ENCODE measurements at regions not wholly inside any gene's neighbourhood (a gene's known extent, or its start where the extent isn't known, plus 50 kb on each side); places are given as distances from the start of the nearest gene placed in this dataset.

GRCh38 chr11:92482492-92483060, 258.0 kb downstream of the FAT3 start:
- no peak overlapping the region for H3K27ac ChIP-seq (ENCODE audit: low read depth, low read length)
- H3K27me3 ChIP-seq (ENCODE audit: control insufficient read depth in 1 of 2, insufficient read depth in 2 of 2, low read length in 2 of 2) = no peaks in the 10 kb centered on the region
- no peaks in the 10 kb centered on the region for H3K9me3 ChIP-seq (ENCODE audit: control insufficient read depth in 1 of 2, low read length in 2 of 2)
- no peaks in the 10 kb centered on the region for H3K4me1 ChIP-seq (ENCODE audit: control insufficient read depth in 1 of 2, insufficient read depth in 2 of 2, low read length in 2 of 2)
- no peak overlapping the region for H3K9ac ChIP-seq (ENCODE audit: low read depth in 1 of 2, low read length in 2 of 2)
- no peak overlapping the region for H3K4me3 ChIP-seq (ENCODE audit: low read depth in 1 of 2, low read length in 2 of 2)
- H3K36me3 ChIP-seq (ENCODE audit: control insufficient read depth in 1 of 2, insufficient read depth in 2 of 2, low read length in 2 of 2) = no peaks in the 10 kb centered on the region

- Histone ChIP-seq H3K4me3 (ENCODE audit: low read depth in 1 of 2, low read length in 2 of 2) (no peak overlapping the region), H3K27me3 (ENCODE audit: control insufficient read depth in 1 of 2, insufficient read depth in 2 of 2, low read length in 2 of 2) (no peaks in the 10 kb centered on the region), H3K9ac (ENCODE audit: low read depth in 1 of 2, low read length in 2 of 2) (no peak overlapping the region), H3K36me3 (ENCODE audit: control insufficient read depth in 1 of 2, insufficient read depth in 2 of 2, low read length in 2 of 2) (no peaks in the 10 kb centered on the region), H3K9me3 (ENCODE audit: control insufficient read depth in 1 of 2, low read length in 2 of 2) (no peaks in the 10 kb centered on the region), H3K4me1 (ENCODE audit: control insufficient read depth in 1 of 2, insufficient read depth in 2 of 2, low read length in 2 of 2) (no peaks in the 10 kb centered on the region), H3K27ac (ENCODE audit: low read depth, low read length) (no peak overlapping the region)
These were observed 260.0 kb downstream of the FAT3 start for GRCh38 chr11:92484570-92484969.

- Histone ChIP-seq H3K4me1 (ENCODE audit: control insufficient read depth in 1 of 2, insufficient read depth in 2 of 2, low read length in 2 of 2) (no peaks in the 10 kb centered on the region), H3K9me3 (ENCODE audit: control insufficient read depth in 1 of 2, low read length in 2 of 2) (no peaks in the 10 kb centered on the region), H3K36me3 (ENCODE audit: control insufficient read depth in 1 of 2, insufficient read depth in 2 of 2, low read length in 2 of 2) (no peaks in the 10 kb centered on the region), H3K27ac (ENCODE audit: low read depth, low read length) (no peak overlapping the region), H3K4me3 (ENCODE audit: low read depth in 1 of 2, low read length in 2 of 2) (no peak overlapping the region), H3K27me3 (ENCODE audit: control insufficient read depth in 1 of 2, insufficient read depth in 2 of 2, low read length in 2 of 2) (no peaks in the 10 kb centered on the region), H3K9ac (ENCODE audit: low read depth in 1 of 2, low read length in 2 of 2) (no peak overlapping the region)
These were observed 265.3 kb downstream of the FAT3 start for GRCh38 chr11:92489826-92490399.

- Histone ChIP-seq H3K36me3 (ENCODE audit: control insufficient read depth in 1 of 2, insufficient read depth in 2 of 2, low read length in 2 of 2) (no peaks in the 10 kb centered on the region), H3K27me3 (ENCODE audit: control insufficient read depth in 1 of 2, insufficient read depth in 2 of 2, low read length in 2 of 2) (no peaks in the 10 kb centered on the region), H3K27ac (ENCODE audit: low read depth, low read length) (no peak overlapping the region), H3K4me3 (ENCODE audit: low read depth in 1 of 2, low read length in 2 of 2) (no peak overlapping the region), H3K4me1 (ENCODE audit: control insufficient read depth in 1 of 2, insufficient read depth in 2 of 2, low read length in 2 of 2) (no peaks in the 10 kb centered on the region), H3K9me3 (ENCODE audit: control insufficient read depth in 1 of 2, low read length in 2 of 2) (no peaks in the 10 kb centered on the region), H3K9ac (ENCODE audit: low read depth in 1 of 2, low read length in 2 of 2) (no peak overlapping the region)
These were observed 267.8 kb downstream of the FAT3 start for GRCh38 chr11:92492372-92492771.

- H3K36me3 ChIP-seq (ENCODE audit: control insufficient read depth in 1 of 2, insufficient read depth in 2 of 2, low read length in 2 of 2) = no peaks in the 10 kb centered on the region
- H3K27me3 ChIP-seq (ENCODE audit: control insufficient read depth in 1 of 2, insufficient read depth in 2 of 2, low read length in 2 of 2) = no peaks in the 10 kb centered on the region
- no peaks in the 10 kb centered on the region for H3K4me1 ChIP-seq (ENCODE audit: control insufficient read depth in 1 of 2, insufficient read depth in 2 of 2, low read length in 2 of 2)
- H3K9ac ChIP-seq (ENCODE audit: low read depth in 1 of 2, low read length in 2 of 2) = no peak overlapping the region
- H3K4me3 ChIP-seq (ENCODE audit: low read depth in 1 of 2, low read length in 2 of 2) = no peak overlapping the region
- no peak overlapping the region for H3K27ac ChIP-seq (ENCODE audit: low read depth, low read length)
- H3K9me3 ChIP-seq (ENCODE audit: control insufficient read depth in 1 of 2, low read length in 2 of 2) = no peaks in the 10 kb centered on the region
These were observed 270.6 kb downstream of the FAT3 start for GRCh38 chr11:92495107-92495793.

GRCh38 chr11:92500453-92500852, 275.8 kb downstream of the FAT3 start:
- Histone ChIP-seq H3K27ac (ENCODE audit: low read depth, low read length) (no peak overlapping the region), H3K9me3 (ENCODE audit: control insufficient read depth in 1 of 2, low read length in 2 of 2) (no peaks in the 10 kb centered on the region), H3K4me1 (ENCODE audit: control insufficient read depth in 1 of 2, insufficient read depth in 2 of 2, low read length in 2 of 2) (no peaks in the 10 kb centered on the region), H3K36me3 (ENCODE audit: control insufficient read depth in 1 of 2, insufficient read depth in 2 of 2, low read length in 2 of 2) (no peaks in the 10 kb centered on the region), H3K27me3 (ENCODE audit: control insufficient read depth in 1 of 2, insufficient read depth in 2 of 2, low read length in 2 of 2) (no peaks in the 10 kb centered on the region), H3K4me3 (ENCODE audit: low read depth in 1 of 2, low read length in 2 of 2) (no peak overlapping the region), H3K9ac (ENCODE audit: low read depth in 1 of 2, low read length in 2 of 2) (no peak overlapping the region)

- no peaks in the 10 kb centered on the region for H3K36me3 ChIP-seq (ENCODE audit: control insufficient read depth in 1 of 2, insufficient read depth in 2 of 2, low read length in 2 of 2)
- H3K27me3 ChIP-seq (ENCODE audit: control insufficient read depth in 1 of 2, insufficient read depth in 2 of 2, low read length in 2 of 2) = no peaks in the 10 kb centered on the region
- no peaks in the 10 kb centered on the region for H3K9me3 ChIP-seq (ENCODE audit: control insufficient read depth in 1 of 2, low read length in 2 of 2)
- no peak overlapping the region for H3K27ac ChIP-seq (ENCODE audit: low read depth, low read length)
- H3K9ac ChIP-seq (ENCODE audit: low read depth in 1 of 2, low read length in 2 of 2) = no peak overlapping the region
- no peak overlapping the region for H3K4me3 ChIP-seq (ENCODE audit: low read depth in 1 of 2, low read length in 2 of 2)
- no peaks in the 10 kb centered on the region for H3K4me1 ChIP-seq (ENCODE audit: control insufficient read depth in 1 of 2, insufficient read depth in 2 of 2, low read length in 2 of 2)
These were observed 276.6 kb downstream of the FAT3 start for GRCh38 chr11:92501066-92501739.

- H3K4me1 ChIP-seq (ENCODE audit: control insufficient read depth in 1 of 2, insufficient read depth in 2 of 2, low read length in 2 of 2) = no peaks in the 10 kb centered on the region
- H3K36me3 ChIP-seq (ENCODE audit: control insufficient read depth in 1 of 2, insufficient read depth in 2 of 2, low read length in 2 of 2) = no peaks in the 10 kb centered on the region
- H3K9me3 ChIP-seq (ENCODE audit: control insufficient read depth in 1 of 2, low read length in 2 of 2) = no peaks in the 10 kb centered on the region
- no peak overlapping the region for H3K9ac ChIP-seq (ENCODE audit: low read depth in 1 of 2, low read length in 2 of 2)
- no peaks in the 10 kb centered on the region for H3K27me3 ChIP-seq (ENCODE audit: control insufficient read depth in 1 of 2, insufficient read depth in 2 of 2, low read length in 2 of 2)
- H3K4me3 ChIP-seq (ENCODE audit: low read depth in 1 of 2, low read length in 2 of 2) = no peak overlapping the region
- no peak overlapping the region for H3K27ac ChIP-seq (ENCODE audit: low read depth, low read length)
These were observed 279.4 kb downstream of the FAT3 start for GRCh38 chr11:92504004-92504403.

GRCh38 chr11:92504534-92504933, 279.9 kb downstream of the FAT3 start:
- H3K36me3 ChIP-seq (ENCODE audit: control insufficient read depth in 1 of 2, insufficient read depth in 2 of 2, low read length in 2 of 2) = no peaks in the 10 kb centered on the region
- H3K4me1 ChIP-seq (ENCODE audit: control insufficient read depth in 1 of 2, insufficient read depth in 2 of 2, low read length in 2 of 2) = no peaks in the 10 kb centered on the region
- H3K4me3 ChIP-seq (ENCODE audit: low read depth in 1 of 2, low read length in 2 of 2) = no peak overlapping the region
- no peaks in the 10 kb centered on the region for H3K9me3 ChIP-seq (ENCODE audit: control insufficient read depth in 1 of 2, low read length in 2 of 2)
- H3K9ac ChIP-seq (ENCODE audit: low read depth in 1 of 2, low read length in 2 of 2) = no peak overlapping the region
- no peak overlapping the region for H3K27ac ChIP-seq (ENCODE audit: low read depth, low read length)
- H3K27me3 ChIP-seq (ENCODE audit: control insufficient read depth in 1 of 2, insufficient read depth in 2 of 2, low read length in 2 of 2) = no peaks in the 10 kb centered on the region

GRCh38 chr11:92505689-92506088, 281.1 kb downstream of the FAT3 start:
- Histone ChIP-seq H3K36me3 (ENCODE audit: control insufficient read depth in 1 of 2, insufficient read depth in 2 of 2, low read length in 2 of 2) (no peaks in the 10 kb centered on the region), H3K4me1 (ENCODE audit: control insufficient read depth in 1 of 2, insufficient read depth in 2 of 2, low read length in 2 of 2) (no peaks in the 10 kb centered on the region), H3K9ac (ENCODE audit: low read depth in 1 of 2, low read length in 2 of 2) (no peak overlapping the region), H3K9me3 (ENCODE audit: control insufficient read depth in 1 of 2, low read length in 2 of 2) (no peaks in the 10 kb centered on the region), H3K27ac (ENCODE audit: low read depth, low read length) (no peak overlapping the region), H3K27me3 (ENCODE audit: control insufficient read depth in 1 of 2, insufficient read depth in 2 of 2, low read length in 2 of 2) (no peaks in the 10 kb centered on the region), H3K4me3 (ENCODE audit: low read depth in 1 of 2, low read length in 2 of 2) (no peak overlapping the region)
